ENCODE measurements at regions not wholly inside any gene's neighbourhood (a gene's known extent, or its start where the extent isn't known, plus 50 kb on each side); places are given as distances from the start of the nearest gene placed in this dataset.

DNA sequence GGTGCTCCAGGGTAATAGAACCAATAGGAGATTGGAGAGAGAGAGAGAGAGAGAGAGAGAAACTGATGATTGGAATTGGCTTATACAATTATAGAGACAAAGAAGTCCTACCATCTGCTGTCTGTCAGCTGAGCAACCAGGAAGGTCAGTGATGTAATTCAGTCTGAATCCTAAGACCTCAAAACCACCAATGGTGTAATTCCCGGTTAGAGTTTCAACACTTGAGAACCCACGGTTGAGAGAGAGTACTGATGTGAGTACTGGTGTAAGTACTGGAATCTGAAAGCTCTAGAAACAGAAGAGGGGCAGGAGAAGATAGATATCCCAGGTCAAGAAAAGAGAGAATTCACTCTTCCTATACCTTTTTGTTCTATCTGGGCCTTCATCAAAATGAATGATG, 775.8 kb downstream of the EFNA5 start:
- Histone ChIP-seq H3K9me3 (ENCODE audit: insufficient read depth, low read length) (no peaks in the 10 kb centered on the region), H3K4me2 (ENCODE audit: low read length) (no peak overlapping the region), H3K79me2 (ENCODE audit: low read length) (no peaks in the 10 kb centered on the region), H3K36me3 (replicated peaks; ENCODE audit: low read depth, low read length) (no peaks in the 10 kb centered on the region), H3K27ac (ENCODE audit: low read length) (no peak overlapping the region), H3K4me1 (ENCODE audit: low read length) (no peaks in the 10 kb centered on the region), H4K20me1 (ENCODE audit: insufficient read depth, low read length) (no peaks in the 10 kb centered on the region), H3K27me3 (ENCODE audit: low read depth, low read length) (no peaks in the 10 kb centered on the region), H3K4me3 (ENCODE audit: low read length) (no peak overlapping the region), H2AFZ (ENCODE audit: low read depth, low read length) (no peak overlapping the region), H3K9ac (ENCODE audit: low read length) (no peak overlapping the region)
- TF ChIP-seq, protein P1, sequence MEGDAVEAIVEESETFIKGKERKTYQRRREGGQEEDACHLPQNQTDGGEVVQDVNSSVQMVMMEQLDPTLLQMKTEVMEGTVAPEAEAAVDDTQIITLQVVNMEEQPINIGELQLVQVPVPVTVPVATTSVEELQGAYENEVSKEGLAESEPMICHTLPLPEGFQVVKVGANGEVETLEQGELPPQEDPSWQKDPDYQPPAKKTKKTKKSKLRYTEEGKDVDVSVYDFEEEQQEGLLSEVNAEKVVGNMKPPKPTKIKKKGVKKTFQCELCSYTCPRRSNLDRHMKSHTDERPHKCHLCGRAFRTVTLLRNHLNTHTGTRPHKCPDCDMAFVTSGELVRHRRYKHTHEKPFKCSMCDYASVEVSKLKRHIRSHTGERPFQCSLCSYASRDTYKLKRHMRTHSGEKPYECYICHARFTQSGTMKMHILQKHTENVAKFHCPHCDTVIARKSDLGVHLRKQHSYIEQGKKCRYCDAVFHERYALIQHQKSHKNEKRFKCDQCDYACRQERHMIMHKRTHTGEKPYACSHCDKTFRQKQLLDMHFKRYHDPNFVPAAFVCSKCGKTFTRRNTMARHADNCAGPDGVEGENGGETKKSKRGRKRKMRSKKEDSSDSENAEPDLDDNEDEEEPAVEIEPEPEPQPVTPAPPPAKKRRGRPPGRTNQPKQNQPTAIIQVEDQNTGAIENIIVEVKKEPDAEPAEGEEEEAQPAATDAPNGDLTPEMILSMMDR (IDR thresholded peaks at IDR 0.05; ENCODE audit: low read depth, low read length), result no peak
- no peak for TF ChIP-seq EZH2phosphoT487 (IDR thresholded peaks at IDR 0.05; ENCODE audit: low read depth)

DNA sequence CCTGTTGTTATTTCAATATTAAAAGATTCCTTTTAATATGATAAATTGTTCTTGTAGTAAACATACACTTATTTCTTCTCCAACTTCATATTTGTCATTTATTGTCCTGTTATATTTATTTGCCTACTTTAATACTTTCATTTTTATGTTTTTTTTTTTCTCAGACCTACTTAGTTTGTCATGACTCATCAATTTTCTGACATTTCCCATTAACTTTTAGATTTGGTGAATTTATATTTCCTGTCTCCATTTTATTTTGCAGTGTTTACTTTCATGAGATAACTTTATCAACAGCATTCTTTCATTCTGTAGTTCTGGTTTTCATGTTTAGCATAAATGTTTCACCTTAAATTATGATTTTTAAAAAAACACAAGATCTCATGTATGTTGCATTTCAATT, 788.7 kb downstream of the EFNA5 start:
- no peaks in the 10 kb centered on the region for H3K27me3 ChIP-seq (ENCODE audit: low read depth, low read length)
- no peaks in the 10 kb centered on the region for H3K9me3 ChIP-seq (ENCODE audit: insufficient read depth, low read length)
- no peaks in the 10 kb centered on the region for H4K20me1 ChIP-seq (ENCODE audit: insufficient read depth, low read length)
- no peak overlapping the region for H2AFZ ChIP-seq (ENCODE audit: low read depth, low read length)
- no peak overlapping the region for H3K4me2 ChIP-seq (ENCODE audit: low read length)
- H3K4me3 ChIP-seq (ENCODE audit: low read length), result no peak overlapping the region
- no peaks in the 10 kb centered on the region for H3K4me1 ChIP-seq (ENCODE audit: low read length)
- H3K9ac ChIP-seq (ENCODE audit: low read length), result no peak overlapping the region
- TF ChIP-seq, protein P1 (IDR thresholded peaks at IDR 0.05; ENCODE audit: low read depth, low read length), result no peak
- TF ChIP-seq EZH2phosphoT487 (IDR thresholded peaks at IDR 0.05; ENCODE audit: low read depth), result no peak
- H3K79me2 ChIP-seq (ENCODE audit: low read length), result no peaks in the 10 kb centered on the region
- H3K36me3 ChIP-seq (replicated peaks; ENCODE audit: low read depth, low read length), result no peaks in the 10 kb centered on the region
- H3K27ac ChIP-seq (ENCODE audit: low read length), result no peak overlapping the region

DNA sequence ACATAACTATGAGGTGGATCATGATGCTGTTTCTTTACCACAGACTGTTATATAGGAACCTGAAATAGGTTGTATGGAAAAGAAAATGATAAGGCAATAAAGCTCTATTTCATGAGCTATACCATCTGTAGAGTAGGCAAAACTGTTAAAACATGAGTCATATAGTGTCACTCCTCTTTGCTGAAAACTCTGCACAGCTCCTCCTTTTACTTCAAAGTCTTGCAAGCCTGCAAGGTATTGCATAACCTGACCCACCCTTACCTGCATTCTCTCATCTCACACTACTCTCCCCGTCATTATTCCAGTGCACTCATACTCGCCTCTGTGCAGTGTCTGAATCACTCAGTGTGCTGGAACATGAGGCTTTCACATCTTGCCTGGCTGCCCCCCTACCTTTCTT, 790.1 kb downstream of the EFNA5 start:
- no peaks in the 10 kb centered on the region for H3K27me3 ChIP-seq (ENCODE audit: low read depth, low read length)
- no peak for TF ChIP-seq EZH2phosphoT487 (IDR thresholded peaks at IDR 0.05; ENCODE audit: low read depth)
- TF ChIP-seq, protein P1 (IDR thresholded peaks at IDR 0.05; ENCODE audit: low read depth, low read length), result no peak

DNA sequence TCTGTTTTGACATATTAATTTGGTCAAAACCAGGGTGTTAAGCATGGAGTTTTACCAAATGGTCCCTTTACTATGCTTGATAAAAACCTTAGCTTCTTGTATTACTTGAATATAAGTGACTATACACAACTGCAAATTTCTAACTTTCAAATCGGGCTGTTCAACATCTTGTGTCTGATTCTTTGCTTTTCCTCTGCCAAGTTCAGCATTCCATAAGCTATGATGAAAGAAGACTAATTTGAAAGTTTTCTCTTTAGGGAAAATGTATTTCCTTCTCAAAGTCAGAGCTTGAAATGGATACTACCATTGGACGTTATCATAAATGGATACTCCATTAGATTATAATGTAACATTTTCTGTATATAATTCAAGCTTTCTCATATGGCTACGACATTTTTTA, 792.9 kb downstream of the EFNA5 start:
- Histone ChIP-seq H3K4me1 (ENCODE audit: low read length) (no peaks in the 10 kb centered on the region), H3K9ac (ENCODE audit: low read length) (no peak overlapping the region), H3K79me2 (ENCODE audit: low read length) (no peaks in the 10 kb centered on the region), H3K9me3 (ENCODE audit: insufficient read depth, low read length) (no peaks in the 10 kb centered on the region), H3K4me2 (ENCODE audit: low read length) (no peak overlapping the region), H3K27ac (ENCODE audit: low read length) (no peak overlapping the region), H3K36me3 (replicated peaks; ENCODE audit: low read depth, low read length) (no peaks in the 10 kb centered on the region), H4K20me1 (ENCODE audit: insufficient read depth, low read length) (no peaks in the 10 kb centered on the region), H3K4me3 (ENCODE audit: low read length) (no peak overlapping the region), H2AFZ (ENCODE audit: low read depth, low read length) (no peak overlapping the region), H3K27me3 (ENCODE audit: low read depth, low read length) (no peaks in the 10 kb centered on the region)
- no peak for TF ChIP-seq EZH2phosphoT487 (IDR thresholded peaks at IDR 0.05; ENCODE audit: low read depth)
- TF ChIP-seq, protein P1 (IDR thresholded peaks at IDR 0.05; ENCODE audit: low read depth, low read length), result no peak

More for the DNA sequence above, 790.1 kb downstream of the EFNA5 start:
- H3K9ac ChIP-seq (ENCODE audit: low read length), result no peak overlapping the region
- no peak overlapping the region for H2AFZ ChIP-seq (ENCODE audit: low read depth, low read length)
- no peaks in the 10 kb centered on the region for H4K20me1 ChIP-seq (ENCODE audit: insufficient read depth, low read length)
- no peak overlapping the region for H3K4me2 ChIP-seq (ENCODE audit: low read length)
- H3K36me3 ChIP-seq (replicated peaks; ENCODE audit: low read depth, low read length), result no peaks in the 10 kb centered on the region
- H3K4me1 ChIP-seq (ENCODE audit: low read length), result no peaks in the 10 kb centered on the region
- no peak overlapping the region for H3K27ac ChIP-seq (ENCODE audit: low read length)
- no peaks in the 10 kb centered on the region for H3K9me3 ChIP-seq (ENCODE audit: insufficient read depth, low read length)
- H3K79me2 ChIP-seq (ENCODE audit: low read length), result no peaks in the 10 kb centered on the region
- H3K4me3 ChIP-seq (ENCODE audit: low read length), result no peak overlapping the region
